PFSK-1 (cell line): ENCODE measurements at regions not wholly inside any gene's neighbourhood (a gene's known extent, or its start where the extent isn't known, plus 50 kb on each side); places are given as distances from the start of the nearest gene placed in this dataset.

Experiments
- FOXP2 ChIP-seq: optimal IDR thresholded peaks from 2 replicates; pipeline ENCODE3; 2011; ENCODE audit warnings: borderline replicate concordance, control low read depth, inconsistent platforms; ENCODE audit not compliant: insufficient read depth; ENCODE audit errors: extremely low read length, extremely low read depth
- POLR2AphosphoS5 ChIP-seq: IDR thresholded peaks from 2 replicates; pipeline ENCODE4 v1.6.1; 2012; ENCODE audit warnings: low read depth, mild to moderate bottlenecking, control low read depth, low read length, moderate library complexity
- REST ChIP-seq, 2 experiments: IDR thresholded peaks; 2 replicates each; pipeline versions ENCODE4 v1.6.1 to v1.8.0; 2011 to 2012; ENCODE audit warnings: low read depth in 2 of 2, low read length in 2 of 2, control low read depth in 1 of 2, inconsistent platforms in 1 of 2, mild to moderate bottlenecking in 1 of 2, moderate library complexity in 1 of 2; ENCODE audit not compliant: insufficient read depth in 1 of 2
- SIN3A ChIP-seq: IDR thresholded peaks from 2 replicates; pipeline ENCODE4 v1.6.1; 2012; ENCODE audit warnings: mild to moderate bottlenecking, low read length, moderate library complexity, borderline replicate concordance; ENCODE audit not compliant: insufficient read depth
- TAF1 ChIP-seq: IDR thresholded peaks from 2 replicates; pipeline ENCODE4 v1.6.1; 2012; ENCODE audit warnings: low read length, control low read depth, borderline replicate concordance; ENCODE audit not compliant: insufficient read depth

GRCh38 chrX:42628471-42628870, 149.5 kb downstream of the PPP1R2C start:
- TF ChIP-seq TAF1 (no peak), POLR2AphosphoS5 (no peak), REST (IDR thresholded peaks at IDR 0.05; ENCODE audit: insufficient read depth in 1 of 2, low read depth in 2 of 2, low read length in 2 of 2) (no peak), SIN3A (no peak), FOXP2 (no peak)

- no peak for TF ChIP-seq REST (IDR thresholded peaks at IDR 0.05; ENCODE audit: insufficient read depth in 1 of 2, low read depth in 2 of 2, low read length in 2 of 2)
- no peak for TF ChIP-seq SIN3A
- no peak for TF ChIP-seq FOXP2
- no peak for TF ChIP-seq TAF1
- TF ChIP-seq POLR2AphosphoS5: no peak
Observed at GRCh38 chrX:42627891-42628290, 150.1 kb downstream of the PPP1R2C start.

GRCh38 chrX:42624524-42624923, 153.4 kb downstream of the PPP1R2C start:
- TF ChIP-seq REST (IDR thresholded peaks at IDR 0.05; ENCODE audit: insufficient read depth in 1 of 2, low read depth in 2 of 2, low read length in 2 of 2) (no peak), FOXP2 (no peak), POLR2AphosphoS5 (no peak)

GRCh38 chrX:42619068-42619467, 158.9 kb downstream of the PPP1R2C start:
- TF ChIP-seq TAF1 (no peak), FOXP2 (no peak), POLR2AphosphoS5 (no peak), SIN3A (no peak), REST (IDR thresholded peaks at IDR 0.05; ENCODE audit: insufficient read depth in 1 of 2, low read depth in 2 of 2, low read length in 2 of 2) (no peak)

- TF ChIP-seq SIN3A (no peak), POLR2AphosphoS5 (no peak), TAF1 (no peak), REST (IDR thresholded peaks at IDR 0.05; ENCODE audit: insufficient read depth in 1 of 2, low read depth in 2 of 2, low read length in 2 of 2) (no peak), FOXP2 (no peak)
Observed at GRCh38 chrX:42616981-42617380, 161.0 kb downstream of the PPP1R2C start.
